Subcutaneous abdominal adipose tissue (tissue), 5 donors: ENCODE measurements at regions not wholly inside any gene's neighbourhood (a gene's known extent, or its start where the extent isn't known, plus 50 kb on each side); places are given as distances from the start of the nearest gene placed in this dataset.

Experiments
- H3K27ac ChIP-seq: one replicate; pipeline ENCODE4 v1.7.0; 2013; ENCODE audit warnings: low read depth, mild to moderate bottlenecking, inconsistent platforms, low read length, moderate library complexity
- H3K27me3 ChIP-seq, 5 donors: one replicate each; pipeline ENCODE4 v1.7.0; 2013; ENCODE audit warnings: low read length in 5 of 5, inconsistent platforms in 1 of 5; ENCODE audit not compliant: control insufficient read depth in 5 of 5, insufficient read depth in 4 of 5
- H3K36me3 ChIP-seq, 5 donors: one replicate each; pipeline ENCODE4 v1.7.0; 2013; ENCODE audit warnings: low read length in 5 of 5; ENCODE audit not compliant: control insufficient read depth in 5 of 5, insufficient read depth in 5 of 5
- H3K4me1 ChIP-seq, 5 donors: one replicate each; pipeline ENCODE4 v1.7.0; 2013; ENCODE audit warnings: low read length in 5 of 5, mild to moderate bottlenecking in 3 of 5, moderate library complexity in 1 of 5; ENCODE audit not compliant: control insufficient read depth in 5 of 5, insufficient read depth in 5 of 5
- H3K4me3 ChIP-seq, 5 donors: one replicate each; pipeline ENCODE4 v1.7.0; 2013; ENCODE audit warnings: low read length in 5 of 5, low read depth in 1 of 5
- H3K9ac ChIP-seq, 5 donors: one replicate each; pipeline ENCODE4 v1.7.0; 2013; ENCODE audit warnings: low read length in 5 of 5, mild to moderate bottlenecking in 4 of 5, moderate library complexity in 3 of 5
- H3K9me3 ChIP-seq, 5 donors: one replicate each; pipeline ENCODE4 v1.7.0; 2013; ENCODE audit warnings: low read length in 5 of 5; ENCODE audit not compliant: control insufficient read depth in 5 of 5
- donor health status: healthy.
- donor health status: healthy.
- donor health status: healthy.
- donor health status: healthy.
- donor health status: healthy.

GRCh38 chr14:26395726-26396125 lies 202.1 kb downstream of the NOVA1 start:
- Histone ChIP-seq H3K9me3 (no peaks in the 10 kb centered on the region), H3K4me3 (no peak overlapping the region), H3K36me3 (no peaks in the 10 kb centered on the region), H3K4me1 (peaks cover 0 to 16% (median 2%) of the 10 kb centered on the region in 5 donors), H3K27me3 (no peaks in the 10 kb centered on the region), H3K27ac (no peak overlapping the region), H3K9ac (no peak overlapping the region)

GRCh38 chr14:26394150-26394810 lies 203.6 kb downstream of the NOVA1 start:
- Histone ChIP-seq H3K36me3 (no peaks in the 10 kb centered on the region), H3K27ac (no peak overlapping the region), H3K4me1 (peaks cover 0 to 5% (median 0%) of the 10 kb centered on the region in 5 donors), H3K9me3 (no peaks in the 10 kb centered on the region), H3K9ac (no peak overlapping the region), H3K27me3 (no peaks in the 10 kb centered on the region), H3K4me3 (no peak overlapping the region)

GRCh38 chr14:26392498-26392897 lies 205.3 kb downstream of the NOVA1 start:
- Histone ChIP-seq H3K4me3 (no peak overlapping the region), H3K27ac (no peak overlapping the region), H3K36me3 (no peaks in the 10 kb centered on the region), H3K9ac (no peak overlapping the region), H3K27me3 (no peaks in the 10 kb centered on the region), H3K9me3 (no peaks in the 10 kb centered on the region), H3K4me1 (no peaks in the 10 kb centered on the region)

GRCh38 chr14:26389646-26390508 lies 208.0 kb downstream of the NOVA1 start:
- H3K36me3 ChIP-seq: no peaks in the 10 kb centered on the region
- no peak overlapping the region for H3K27ac ChIP-seq
- H3K9me3 ChIP-seq: no peaks in the 10 kb centered on the region
- no peak overlapping the region for H3K9ac ChIP-seq
- H3K4me3 ChIP-seq: no peak overlapping the region
- H3K4me1 ChIP-seq: no peaks in the 10 kb centered on the region
- H3K27me3 ChIP-seq: no peaks in the 10 kb centered on the region

GRCh38 chr14:26385310-26385709 lies 212.5 kb downstream of the NOVA1 start:
- Histone ChIP-seq H3K27ac (no peak overlapping the region), H3K4me1 (no peaks in the 10 kb centered on the region), H3K36me3 (no peaks in the 10 kb centered on the region), H3K4me3 (no peak overlapping the region), H3K9ac (no peak overlapping the region), H3K27me3 (no peaks in the 10 kb centered on the region), H3K9me3 (no peaks in the 10 kb centered on the region)

GRCh38 chr14:26382901-26383685 lies 214.7 kb downstream of the NOVA1 start:
- no peaks in the 10 kb centered on the region for H3K27me3 ChIP-seq
- H3K4me3 ChIP-seq: no peak overlapping the region
- no peak overlapping the region for H3K27ac ChIP-seq
- no peaks in the 10 kb centered on the region for H3K9me3 ChIP-seq
- no peaks in the 10 kb centered on the region for H3K4me1 ChIP-seq
- no peak overlapping the region for H3K9ac ChIP-seq
- H3K36me3 ChIP-seq: no peaks in the 10 kb centered on the region

GRCh38 chr14:26381405-26381804 lies 216.4 kb downstream of the NOVA1 start:
- Histone ChIP-seq H3K4me1 (no peaks in the 10 kb centered on the region), H3K27me3 (no peaks in the 10 kb centered on the region), H3K36me3 (no peaks in the 10 kb centered on the region), H3K4me3 (no peak overlapping the region), H3K9ac (no peak overlapping the region), H3K27ac (no peak overlapping the region), H3K9me3 (no peaks in the 10 kb centered on the region)

GRCh38 chr14:26380637-26381036 lies 217.2 kb downstream of the NOVA1 start:
- Histone ChIP-seq H3K9me3 (no peaks in the 10 kb centered on the region), H3K4me1 (no peaks in the 10 kb centered on the region)

GRCh38 chr14:26379951-26380350 lies 217.9 kb downstream of the NOVA1 start:
- no peaks in the 10 kb centered on the region for H3K9me3 ChIP-seq
- H3K9ac ChIP-seq: no peak overlapping the region
- H3K4me3 ChIP-seq: no peak overlapping the region
- H3K27ac ChIP-seq: no peak overlapping the region
- no peaks in the 10 kb centered on the region for H3K27me3 ChIP-seq
- H3K36me3 ChIP-seq: no peaks in the 10 kb centered on the region
- no peaks in the 10 kb centered on the region for H3K4me1 ChIP-seq

More at GRCh38 chr14:26380637-26381036, 217.2 kb downstream of the NOVA1 start:
- Histone ChIP-seq H3K9ac (no peak overlapping the region), H3K4me3 (no peak overlapping the region), H3K27ac (no peak overlapping the region), H3K27me3 (no peaks in the 10 kb centered on the region), H3K36me3 (no peaks in the 10 kb centered on the region)

- no peaks in the 10 kb centered on the region for H3K27me3 ChIP-seq
- H3K4me3 ChIP-seq: no peak overlapping the region
- no peak overlapping the region for H3K27ac ChIP-seq
- H3K9me3 ChIP-seq: no peaks in the 10 kb centered on the region
- no peaks in the 10 kb centered on the region for H3K36me3 ChIP-seq
- H3K9ac ChIP-seq: no peak overlapping the region
- H3K4me1 ChIP-seq: no peaks in the 10 kb centered on the region
Measured at GRCh38 chr14:26377150-26377549, 220.7 kb downstream of the NOVA1 start.
